GM18519 (cell line): ENCODE measurements at regions not wholly inside any gene's neighbourhood (a gene's known extent, or its start where the extent isn't known, plus 50 kb on each side); places are given as distances from the start of the nearest gene placed in this dataset.
"Not testable (repeated sequence)": the region's sequence is repeated elsewhere in the genome, so short reads cannot be mapped to it uniquely, and the experiment has no call there.

Source experiments
- ATAC-seq: cut with Tn5 transposase; IDR thresholded peaks from one replicate; pipeline ENCODE4 v1.9.1; 2021; ENCODE audit warnings: mild to moderate bottlenecking, moderate library complexity; ENCODE audit not compliant: unreplicated experiment, low FRiP score

- ATAC-seq = no peak
Measured at GRCh38 chr6:11387707-11388430, 149.7 kb upstream of the TMEM170B start.

DNA sequence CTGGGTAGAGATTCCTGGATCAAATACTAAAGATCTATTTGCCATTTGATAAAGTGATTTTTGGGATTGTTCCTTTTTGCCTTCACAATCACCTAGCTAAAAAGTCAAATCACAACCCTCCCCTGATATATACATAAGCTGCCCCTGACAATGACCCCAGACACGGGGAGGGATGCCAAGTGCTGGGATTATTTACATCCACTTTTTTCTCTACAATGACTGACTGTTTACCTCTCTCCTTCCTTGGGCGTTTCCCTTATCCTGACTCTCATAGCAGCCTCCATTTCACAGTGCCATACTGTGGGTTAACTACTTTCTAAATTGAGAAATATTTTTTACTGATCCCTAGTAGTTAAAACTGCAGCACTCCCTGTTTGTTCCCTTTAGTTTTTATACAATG is 150.8 kb upstream of the TMEM170B start:
- no peak for ATAC-seq

DNA sequence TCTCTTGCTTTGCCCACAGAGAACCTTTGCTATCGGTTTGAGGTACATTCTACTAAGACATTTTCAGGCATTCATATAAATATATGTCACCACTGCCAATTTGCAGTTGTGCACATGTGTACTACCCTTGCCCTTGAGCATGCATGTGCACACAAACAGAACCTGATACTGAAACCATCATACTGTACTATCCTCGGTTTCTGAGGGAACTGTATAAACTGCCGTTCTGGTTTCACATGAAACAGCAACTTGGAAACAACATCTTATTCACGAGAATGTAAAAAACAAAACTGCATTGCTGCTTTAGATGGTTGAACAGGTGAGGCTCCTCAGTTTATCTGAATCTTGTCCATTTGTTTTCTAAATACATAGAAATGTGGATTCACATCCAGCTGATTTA is 151.2 kb upstream of the TMEM170B start:
- peak; percentile 75 for ATAC-seq

DNA sequence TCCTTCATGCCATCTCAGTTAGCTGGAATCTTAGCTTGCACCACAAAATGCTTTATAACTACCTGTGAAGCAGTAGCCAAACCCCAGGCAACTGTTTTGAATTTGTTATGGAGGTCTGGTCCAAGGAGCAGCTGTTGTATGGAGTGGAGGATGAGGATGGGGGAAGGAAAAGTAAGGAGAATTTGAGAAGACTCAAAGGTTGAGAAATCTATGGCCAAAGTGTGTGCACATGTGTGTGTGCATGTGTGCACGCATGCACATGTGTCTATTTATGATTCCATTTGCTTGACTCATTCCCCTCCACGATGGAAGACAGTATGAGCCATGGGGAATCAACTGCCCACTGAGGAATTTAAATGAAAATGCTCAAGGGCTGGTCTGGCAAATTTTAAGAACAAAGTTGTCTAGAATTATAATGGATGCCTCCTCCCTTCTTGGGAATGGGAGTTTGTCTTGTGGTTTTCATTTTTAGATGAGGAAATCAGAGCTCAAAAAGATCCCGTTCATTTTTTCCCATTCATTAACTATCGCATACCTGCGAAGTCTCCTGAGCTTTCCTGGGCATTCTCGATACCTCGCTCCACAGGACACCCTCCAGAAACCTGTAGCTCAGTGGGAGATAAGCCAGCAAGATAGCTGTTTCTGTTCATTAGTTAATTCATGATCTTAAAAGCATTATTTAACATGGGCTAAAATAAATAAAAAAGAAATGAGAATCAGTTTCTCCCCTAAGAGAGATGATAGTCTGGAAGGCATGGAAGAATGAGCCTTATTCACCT is 152.3 kb upstream of the NEDD9 start:
- no peak for ATAC-seq

DNA sequence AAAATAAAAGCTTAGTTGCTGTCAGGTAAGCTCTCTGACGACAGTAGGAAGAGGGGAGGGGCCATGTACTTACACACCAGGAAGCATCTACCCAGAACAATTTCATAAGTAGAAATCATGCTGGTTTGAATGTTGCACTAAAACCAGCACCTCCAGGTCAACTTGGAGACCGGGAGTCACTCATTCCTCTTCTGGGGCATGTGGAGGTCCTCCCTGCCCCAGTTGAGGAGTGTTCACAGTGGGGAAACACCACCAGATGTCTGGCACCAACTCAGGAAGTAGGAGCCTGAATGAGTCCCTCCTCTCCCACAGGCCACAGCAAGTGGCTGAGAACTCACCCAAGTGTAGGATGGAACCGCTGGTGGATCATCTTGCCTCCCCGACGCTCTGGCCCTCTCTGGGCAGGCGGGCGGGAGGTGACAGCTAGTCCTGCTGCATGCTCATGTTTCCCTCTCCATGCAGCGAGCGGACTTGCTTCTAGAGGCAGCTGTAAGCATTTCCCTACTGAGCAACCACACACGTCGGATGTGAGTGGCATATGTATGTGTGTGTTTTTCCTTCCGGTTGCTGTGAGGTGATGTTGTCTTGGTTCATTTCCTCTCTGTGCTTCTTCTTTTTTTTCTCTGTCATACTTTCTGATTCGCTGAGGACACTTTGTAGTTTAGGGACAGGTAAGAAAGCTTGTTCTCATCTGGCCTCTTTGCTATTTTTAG is 149.5 kb upstream of the NEDD9 start:
- peak; percentile 72 for ATAC-seq

DNA sequence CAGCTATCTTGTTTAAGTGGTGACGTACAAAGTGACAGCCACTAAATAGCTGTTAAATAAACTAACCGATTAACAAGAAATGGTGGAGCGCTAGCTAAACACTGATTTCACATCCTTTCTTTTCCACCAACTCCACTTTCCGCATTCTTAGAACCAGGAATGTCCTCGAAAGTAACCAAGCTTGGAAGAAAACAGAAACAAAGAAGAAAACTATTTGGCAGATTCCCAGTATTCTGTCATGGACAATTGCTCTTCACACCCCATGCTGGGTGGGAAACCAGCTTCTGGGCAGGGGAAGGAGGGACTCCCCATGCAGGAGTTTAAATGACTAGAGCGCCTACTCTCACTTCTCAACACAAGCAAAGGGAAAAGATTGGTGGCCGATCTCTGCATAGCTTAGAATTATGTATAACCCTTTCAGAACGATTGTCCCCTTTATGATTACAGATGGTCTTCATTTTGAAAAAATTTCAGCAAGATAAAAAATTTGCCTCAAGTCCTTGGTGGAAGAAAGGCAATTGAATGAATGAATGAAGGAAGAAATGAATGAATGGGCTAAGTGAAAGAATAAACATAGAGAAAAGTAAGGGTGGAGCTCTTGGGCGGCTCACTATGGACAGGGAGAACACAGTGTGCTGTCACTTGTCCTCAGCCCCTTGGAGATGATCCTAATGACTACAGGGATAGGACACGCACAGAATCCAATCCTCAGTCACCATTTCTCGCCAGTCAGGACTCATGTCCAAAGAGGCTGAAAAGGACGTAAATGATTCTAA is 148.7 kb upstream of the NEDD9 start:
- ATAC-seq = no peak

DNA sequence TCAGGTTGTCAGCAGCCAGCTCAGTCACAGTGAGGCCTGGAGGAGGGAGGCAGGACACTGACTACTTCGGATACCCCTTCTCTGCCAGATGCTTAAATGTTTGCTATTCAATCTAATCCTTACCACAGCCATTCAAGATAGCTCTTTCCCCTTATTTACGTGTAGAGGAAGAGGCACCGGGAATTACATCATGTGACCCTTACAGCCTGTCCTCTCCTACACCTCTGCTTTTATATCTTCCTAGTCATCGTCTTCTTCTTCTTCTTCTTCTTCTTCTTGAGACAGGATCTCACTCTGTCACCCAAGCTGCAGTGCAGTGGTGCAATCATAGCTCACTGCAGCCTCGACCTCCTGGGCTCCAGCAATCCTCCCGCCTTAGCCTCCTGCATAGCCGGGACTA is 148.1 kb upstream of the NEDD9 start:
- no peak for ATAC-seq

DNA sequence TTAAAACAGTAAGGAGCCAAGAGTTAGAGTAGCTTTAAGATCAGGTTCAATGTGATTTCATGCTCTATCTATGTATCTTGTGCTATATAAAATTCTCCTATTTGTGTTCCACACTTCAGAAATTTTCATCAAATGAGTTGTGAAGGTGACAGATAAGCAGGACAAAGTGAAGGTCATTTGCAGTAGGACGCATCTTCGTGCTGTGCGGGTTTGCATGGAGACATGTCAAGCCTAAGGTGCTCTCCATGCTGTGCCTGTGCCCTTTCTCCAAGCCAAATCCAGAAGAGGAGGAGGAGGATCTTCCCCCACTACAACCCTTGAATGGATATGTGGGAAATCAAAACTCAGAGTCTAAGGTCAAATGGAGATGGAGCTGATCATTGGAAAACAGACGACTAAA is 147.3 kb upstream of the NEDD9 start:
- ATAC-seq = no peak

DNA sequence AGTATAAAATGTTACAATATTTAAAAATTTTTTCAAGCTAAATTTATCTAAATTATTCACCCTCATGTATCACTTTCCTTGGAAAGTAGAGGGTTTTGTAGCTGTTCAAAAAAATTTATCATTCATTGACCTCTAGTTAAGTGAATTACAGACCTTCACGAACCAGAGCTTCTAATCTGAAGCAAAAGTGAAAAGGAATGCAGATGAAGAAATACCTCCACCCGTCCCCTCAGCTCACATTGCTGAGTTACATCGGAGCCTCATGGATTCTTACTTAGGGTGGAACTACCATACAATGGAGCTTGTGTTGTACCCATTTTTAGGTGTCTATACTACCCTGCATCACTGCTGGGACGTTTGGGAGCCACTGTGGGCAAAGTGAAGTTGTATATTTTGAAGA is 146.2 kb upstream of the NEDD9 start:
- ATAC-seq = no peak

DNA sequence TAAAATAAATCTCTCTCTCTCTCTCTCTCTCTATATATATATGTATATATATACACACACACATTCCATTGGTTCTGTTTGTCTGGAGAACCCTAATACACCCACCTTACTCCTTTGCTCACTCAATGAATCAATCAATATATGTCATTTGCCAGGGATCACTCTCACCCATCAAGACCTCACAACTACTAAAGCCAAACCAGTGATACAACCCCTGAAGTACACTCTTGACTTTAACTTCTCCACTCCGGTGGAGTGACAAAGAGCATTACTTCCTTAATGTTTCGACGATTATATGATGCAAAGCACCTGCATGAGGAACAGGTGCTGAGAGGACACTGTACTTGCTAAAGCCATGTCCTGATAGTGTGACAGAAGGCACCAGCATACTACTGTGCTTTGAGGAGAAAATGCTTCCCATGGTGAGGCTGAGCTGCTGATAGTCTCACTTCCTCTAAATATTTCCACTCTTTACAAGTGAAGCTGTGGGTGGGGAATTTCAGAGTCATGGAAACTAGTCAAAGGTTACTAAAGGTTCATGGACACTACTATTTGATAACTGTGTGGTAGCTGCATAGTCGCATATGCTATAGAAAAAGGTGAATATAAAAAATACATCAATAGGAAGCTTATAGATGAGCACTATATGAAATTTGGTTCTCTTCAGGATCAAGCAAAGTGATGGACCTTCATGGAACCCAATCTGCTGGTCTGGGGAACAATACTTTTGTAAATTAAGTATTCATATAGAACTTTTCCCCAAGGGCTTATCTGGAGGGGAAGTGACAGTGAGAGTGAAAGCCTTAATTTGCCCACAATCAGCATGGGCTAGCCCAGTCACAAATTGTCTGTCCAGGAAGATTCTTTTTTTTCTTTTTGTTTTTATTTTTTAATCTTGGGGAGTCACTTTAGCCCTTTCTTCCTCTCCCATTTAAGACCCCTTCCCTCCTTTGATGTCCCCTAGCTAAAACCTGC is 141.9 kb upstream of the NEDD9 start:
- ATAC-seq = peak; percentile 90

GRCh38 chr6:11373208-11373607 is 140.7 kb upstream of the NEDD9 start:
- no peak for ATAC-seq

GRCh38 chr6:11372186-11372790 is 139.8 kb upstream of the NEDD9 start:
- ATAC-seq = not testable (repeated sequence)

DNA sequence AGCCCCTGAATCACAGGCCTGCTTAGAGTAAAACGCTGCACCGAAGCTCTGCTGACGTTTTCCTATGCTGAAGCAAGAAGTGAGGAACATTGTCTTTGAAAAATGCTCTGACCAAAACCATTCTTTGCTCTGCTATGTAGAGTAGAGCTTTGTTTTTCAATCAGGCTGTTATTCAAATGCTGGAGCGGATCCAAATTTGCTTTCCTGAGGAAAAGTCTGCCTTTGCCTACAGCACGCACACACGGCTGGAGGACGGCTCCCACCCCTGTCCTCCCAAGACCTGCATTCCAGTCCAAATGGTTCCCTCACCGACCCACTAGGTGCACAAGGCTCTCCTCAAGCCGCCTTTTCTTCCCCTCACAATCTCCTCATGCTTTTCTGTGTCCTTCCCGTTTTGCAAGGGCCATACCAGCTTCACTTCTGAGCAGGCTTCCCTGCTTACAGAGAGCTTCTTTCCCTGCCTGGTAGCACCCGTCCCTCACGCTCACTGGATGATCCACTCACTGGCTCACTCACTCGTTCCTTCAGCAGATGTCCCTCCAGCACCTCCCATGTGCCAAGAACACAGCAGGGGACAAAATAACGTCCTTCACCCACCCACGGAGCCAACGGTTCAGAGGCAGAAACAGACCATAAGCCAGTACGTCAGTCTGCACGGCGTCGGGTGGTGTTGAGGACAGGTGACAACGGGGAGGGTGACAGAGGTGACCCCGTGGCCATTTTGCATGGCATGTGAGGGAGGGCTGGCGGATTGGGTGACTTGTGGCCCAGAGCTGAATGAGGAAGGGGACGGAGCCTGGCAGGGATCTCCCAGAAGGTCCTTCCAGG is 137.9 kb upstream of the NEDD9 start:
- no peak for ATAC-seq

GRCh38 chr6:11368760-11369159 is 136.3 kb upstream of the NEDD9 start:
- peak; percentile 31 for ATAC-seq

DNA sequence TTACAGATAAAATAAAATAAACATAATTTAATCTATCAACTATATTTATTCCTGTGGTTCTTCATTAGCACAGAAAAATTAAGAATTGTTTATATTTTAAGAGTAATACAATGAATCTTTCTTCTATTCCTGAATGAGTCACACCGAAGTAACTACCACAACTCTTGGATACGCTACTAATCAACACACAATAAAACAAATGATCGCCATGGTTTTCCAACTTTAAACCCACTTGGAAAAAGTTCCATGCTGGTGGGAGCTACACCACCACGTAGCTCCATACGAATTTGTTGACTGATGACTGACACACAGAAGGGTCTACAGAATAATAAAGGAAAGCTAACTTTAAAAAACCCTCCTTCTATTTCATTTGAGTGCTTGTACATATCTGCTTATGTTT is 135.8 kb upstream of the NEDD9 start:
- ATAC-seq = no peak

DNA sequence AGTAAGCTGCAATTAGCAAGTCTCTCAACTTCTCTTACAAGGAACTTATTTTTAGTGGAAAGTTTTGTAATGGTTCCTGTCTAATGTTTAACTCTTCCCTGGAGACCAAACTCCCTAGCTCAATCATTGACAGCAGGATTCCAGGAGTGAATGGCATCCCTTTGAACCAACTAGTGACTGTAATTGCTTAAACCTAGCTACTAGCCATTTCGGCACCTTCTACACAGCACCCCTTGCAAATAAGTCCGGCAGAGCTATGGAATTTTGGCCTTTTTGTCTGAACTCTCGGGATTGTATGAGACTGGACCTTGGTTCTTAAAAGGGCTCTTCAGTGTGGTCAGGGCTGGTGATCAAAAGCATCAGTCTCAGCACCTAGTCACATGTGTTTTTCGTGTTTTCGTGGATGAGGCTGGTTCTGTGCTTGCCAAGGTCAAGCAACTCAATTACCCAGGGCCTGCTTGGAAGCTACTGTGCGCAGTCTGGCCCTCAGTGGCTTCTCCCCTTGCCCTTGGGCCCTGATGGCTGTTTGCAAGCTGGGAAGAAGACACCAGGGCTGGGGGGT is 135.3 kb upstream of the NEDD9 start:
- no peak for ATAC-seq

GRCh38 chr6:11366934-11367637 is 134.6 kb upstream of the NEDD9 start:
- no peak for ATAC-seq
